Left forelimb (tissue), 1 donor: ENCODE measurements at regions not wholly inside any gene's neighbourhood (a gene's known extent, or its start where the extent isn't known, plus 50 kb on each side); places are given as distances from the start of the nearest gene placed in this dataset.
"Not testable (repeated sequence)": the region's sequence is repeated elsewhere in the genome, so short reads cannot be mapped to it uniquely, and the experiment has no call there.

ENCODE experiments used
- DNase-seq: peaks from one replicate; pipeline ENCODE4 v3.0.0-alpha.2; 2018; ENCODE audit warnings: low spot score

DNA sequence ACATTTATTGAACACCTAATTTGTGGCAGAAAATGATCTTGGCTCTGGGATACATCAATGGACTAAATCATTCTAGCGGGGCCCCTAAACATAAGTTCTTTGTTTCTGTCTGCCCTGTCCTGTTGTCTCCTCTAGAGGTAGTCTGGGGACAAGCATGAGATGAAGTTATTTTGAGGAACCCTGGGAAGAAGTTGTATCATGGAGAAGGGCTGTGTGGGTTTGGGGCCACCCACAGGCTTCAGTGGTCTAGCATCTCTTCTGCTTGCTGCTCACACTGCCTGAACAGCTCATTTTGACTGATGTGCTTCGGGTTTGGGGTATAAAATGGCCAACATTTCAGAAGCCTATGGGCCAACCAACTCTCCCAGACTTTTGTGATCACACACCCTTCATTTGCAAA is 50.3 kb upstream of the OSBPL11 start:
- no peak for DNase-seq

DNA sequence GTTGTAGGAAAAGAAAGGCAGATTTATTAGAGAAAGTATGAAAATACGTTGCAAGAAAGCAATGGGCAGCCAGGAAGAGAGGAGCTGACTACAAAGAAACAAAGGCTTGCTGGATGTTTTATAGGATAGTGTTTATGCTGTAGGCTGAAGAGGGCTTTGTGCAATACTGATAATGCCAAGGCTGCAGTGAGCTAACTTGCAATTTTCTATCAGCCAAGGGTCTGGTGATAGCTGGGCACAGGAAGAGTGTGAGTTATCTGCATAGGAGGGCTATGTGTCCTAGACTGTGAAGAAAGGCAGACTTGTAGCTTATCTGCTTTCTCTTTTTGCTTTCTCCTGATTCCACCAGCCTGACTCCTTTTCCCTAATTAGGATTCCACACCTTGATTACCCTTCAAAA is 51.3 kb upstream of the OSBPL11 start:
- no peak for DNase-seq

DNA sequence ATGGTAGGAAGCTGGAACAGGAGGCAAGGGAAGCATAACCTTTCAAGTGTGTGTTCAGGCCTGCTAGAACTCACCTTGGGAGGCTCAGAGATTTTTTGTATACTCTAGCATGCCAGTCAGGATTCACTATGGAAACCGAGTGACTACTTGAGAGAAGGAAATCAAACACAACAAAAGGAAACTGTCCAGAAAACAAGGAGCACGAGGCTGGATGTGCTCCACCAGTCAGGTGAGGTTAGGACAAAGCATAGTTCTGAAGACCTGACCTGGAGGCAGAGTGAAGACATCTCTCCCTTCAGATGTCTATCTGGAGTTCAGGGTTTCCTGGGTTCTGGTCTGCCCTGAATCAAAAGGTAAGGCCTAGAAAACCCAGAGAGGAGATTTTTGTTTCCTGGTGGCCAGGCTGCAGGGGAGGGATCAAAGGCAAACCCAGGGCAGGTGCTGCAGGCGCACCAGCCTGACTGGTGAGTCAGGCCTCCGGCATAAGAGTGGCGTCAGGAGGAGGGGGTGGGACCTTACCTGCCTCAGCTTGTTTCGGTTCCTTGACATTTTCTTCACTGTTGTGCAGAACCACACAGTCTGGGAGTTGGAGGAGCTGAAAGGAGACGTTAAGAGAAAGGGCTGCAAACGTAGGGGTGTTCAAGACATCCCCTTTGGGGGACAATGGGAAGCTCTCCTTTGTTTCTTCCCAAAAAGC is 52.2 kb upstream of the OSBPL11 start:
- DNase-seq = no peak

DNA sequence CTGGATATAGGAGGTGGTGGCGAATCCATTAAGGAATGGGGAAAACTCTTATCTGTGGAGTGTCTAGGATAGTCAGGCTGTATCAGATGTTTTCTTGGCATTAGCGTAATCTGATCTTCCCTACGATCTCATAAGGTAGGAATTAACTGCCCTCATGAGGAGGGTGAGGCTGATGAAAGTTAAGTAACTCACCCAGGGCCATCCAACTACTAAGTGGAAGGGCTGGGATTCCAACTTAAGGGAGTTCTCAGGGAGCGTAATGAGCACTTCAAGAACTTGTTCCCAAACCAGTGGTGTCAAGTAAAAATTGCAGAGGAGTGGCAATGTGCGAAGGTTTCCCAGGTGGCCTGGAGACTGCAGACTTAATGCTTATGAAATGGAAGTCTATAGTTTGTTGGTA is 55.9 kb upstream of the OSBPL11 start:
- no peak for DNase-seq

DNA sequence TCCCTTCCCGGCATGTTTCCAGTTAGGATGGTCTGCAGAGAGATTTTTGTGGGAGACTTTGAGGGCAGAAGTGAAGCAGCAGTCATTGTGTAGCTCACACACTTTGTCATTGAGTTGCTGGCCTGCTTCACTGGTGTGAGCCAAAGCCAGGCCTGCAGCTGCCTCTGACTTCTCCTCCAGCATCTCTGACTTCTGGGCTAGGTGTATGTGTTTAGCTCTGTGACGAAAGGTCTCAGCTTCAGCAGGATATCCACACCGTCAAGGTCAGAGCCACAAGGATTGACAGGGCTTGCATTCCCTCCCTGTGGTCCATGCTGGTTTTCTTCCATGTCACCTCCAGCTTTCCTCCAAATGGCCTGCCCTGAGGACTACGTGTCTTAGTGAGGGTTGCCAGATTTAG is 57.1 kb upstream of the OSBPL11 start:
- DNase-seq = no peak

DNA sequence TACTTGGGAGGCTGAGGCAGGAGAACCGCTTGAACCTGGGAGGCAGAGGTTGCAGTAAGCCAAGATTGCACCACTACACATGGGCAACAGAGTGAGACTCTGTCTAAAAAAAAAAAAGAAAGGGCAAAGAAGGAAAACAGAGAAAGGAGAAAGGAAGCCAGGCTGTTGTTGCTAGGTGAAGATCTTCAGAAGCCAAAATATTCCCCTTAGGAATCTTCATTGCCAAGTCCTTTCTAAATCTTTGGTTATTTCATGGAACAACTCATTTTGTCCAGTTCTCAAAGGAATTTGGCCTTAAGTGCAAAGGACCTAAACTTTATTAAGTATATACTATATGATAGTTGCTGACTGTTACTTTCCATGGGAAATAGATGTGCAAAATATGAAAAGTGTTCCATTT is 59.2 kb upstream of the OSBPL11 start:
- no peak for DNase-seq

DNA sequence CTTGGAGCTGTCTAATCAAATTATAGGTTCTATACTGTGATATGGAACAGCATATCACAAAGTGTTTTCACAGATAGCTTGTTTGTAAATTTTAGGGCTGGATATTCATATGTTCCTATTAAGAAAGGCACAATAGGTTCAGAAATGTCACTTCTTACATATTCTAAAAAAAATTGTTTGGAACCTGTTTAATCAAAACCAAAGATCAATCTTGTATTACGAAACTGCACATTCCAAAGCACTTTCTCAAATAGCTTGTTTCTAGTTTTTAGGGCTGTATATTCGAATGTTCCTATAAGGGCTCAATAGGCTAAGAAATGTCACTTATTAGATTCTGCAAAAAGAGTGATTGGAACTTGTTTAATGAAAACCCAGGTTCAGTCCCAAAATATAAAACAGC is 67.4 kb upstream of the OSBPL11 start:
- DNase-seq = no peak

DNA sequence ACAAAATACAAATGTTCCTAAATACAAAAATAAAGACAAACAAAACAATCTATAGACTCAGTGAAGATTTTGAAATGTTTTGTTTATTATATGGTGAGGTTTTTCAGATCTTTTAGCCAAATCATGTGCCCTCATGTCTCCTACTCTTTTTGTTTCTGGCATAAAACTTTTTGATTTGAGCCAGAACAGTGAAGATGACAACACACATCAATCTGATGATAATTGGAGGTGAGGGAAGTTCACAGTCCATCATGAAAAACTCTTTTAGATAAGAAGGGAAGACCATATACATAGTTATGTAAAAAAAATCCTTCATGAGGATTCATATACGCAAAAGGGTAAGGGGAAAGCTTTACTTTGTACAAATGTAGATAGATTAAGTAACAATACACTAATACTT is 75.1 kb upstream of the OSBPL11 start:
- DNase-seq = no peak

DNA sequence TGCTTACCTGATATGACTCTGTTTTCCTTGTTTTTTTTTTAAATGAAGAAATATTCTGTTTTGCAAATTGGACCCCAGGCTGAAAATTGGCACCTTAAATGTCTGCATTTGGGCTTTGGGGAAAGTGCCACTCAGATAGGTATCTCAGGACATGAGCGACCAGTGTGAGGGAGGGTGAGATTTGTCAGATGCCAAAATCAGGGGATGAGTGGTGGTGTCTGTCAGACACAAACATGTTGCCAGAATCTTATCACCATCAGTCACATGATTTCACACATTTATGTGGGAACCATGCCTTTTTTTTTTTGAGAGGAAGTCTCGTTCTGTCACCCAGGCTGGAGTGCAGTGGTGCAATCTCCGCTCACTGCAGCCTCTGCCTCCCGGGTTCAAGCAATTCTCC is 75.6 kb upstream of the OSBPL11 start:
- no peak for DNase-seq

DNA sequence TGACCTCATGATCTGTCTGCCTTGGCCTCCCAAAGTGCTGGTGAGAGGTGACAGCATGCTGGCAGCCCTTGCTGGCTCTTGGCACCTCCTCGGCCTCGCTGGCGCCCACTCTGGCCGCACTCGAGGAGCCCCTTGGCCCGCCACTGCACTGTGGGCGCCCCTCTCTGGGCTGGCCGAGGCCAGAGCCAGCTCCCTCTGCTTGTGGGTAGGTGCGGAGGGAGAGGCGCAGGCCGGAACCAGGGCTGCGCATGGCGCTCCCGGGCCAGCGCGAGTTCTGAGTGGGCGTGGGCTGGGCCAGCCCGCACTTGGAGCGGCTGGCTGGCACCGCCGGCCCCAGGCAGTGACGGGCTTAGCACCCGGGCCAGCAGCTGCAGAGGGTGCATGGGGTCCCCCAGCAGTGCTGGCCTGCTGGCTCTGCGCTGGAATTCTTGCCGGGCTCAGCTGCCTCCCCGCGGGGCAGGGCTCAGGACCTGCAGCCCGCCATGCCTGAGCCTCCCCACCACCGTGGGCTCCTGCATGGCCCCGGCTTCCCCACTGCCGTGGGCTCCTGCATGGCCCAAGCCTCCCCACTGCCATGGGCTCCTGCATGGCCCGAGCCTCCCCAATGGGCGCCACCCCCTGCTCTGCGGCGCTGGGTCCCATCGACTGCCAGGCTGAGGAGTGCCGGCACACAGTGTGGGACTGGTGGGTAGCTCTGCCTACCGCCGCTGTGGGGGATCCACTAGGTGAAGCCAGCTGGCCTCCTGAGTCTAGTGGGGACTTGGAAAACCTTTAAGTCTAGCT is 76.4 kb upstream of the OSBPL11 start:
- DNase-seq = no peak

DNA sequence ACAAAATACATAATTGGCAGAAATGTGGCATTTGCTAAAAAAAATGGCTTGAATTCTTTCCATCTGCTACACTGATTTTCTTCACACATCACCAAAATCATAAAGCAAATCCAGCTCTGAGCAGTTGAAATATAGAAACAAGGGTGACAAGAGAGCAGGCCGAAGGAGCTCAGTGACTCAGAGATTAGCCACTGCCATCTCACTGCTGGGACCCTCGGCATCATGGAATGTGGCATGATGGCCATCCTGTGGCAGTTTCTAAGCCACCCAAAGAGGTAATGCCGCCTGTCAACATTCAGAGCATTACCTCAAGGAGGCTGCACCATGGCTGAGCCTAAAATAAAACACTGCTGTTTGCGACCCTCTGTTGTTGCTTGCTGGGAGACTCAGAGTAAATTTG is 80.5 kb upstream of the OSBPL11 start:
- no peak for DNase-seq

DNA sequence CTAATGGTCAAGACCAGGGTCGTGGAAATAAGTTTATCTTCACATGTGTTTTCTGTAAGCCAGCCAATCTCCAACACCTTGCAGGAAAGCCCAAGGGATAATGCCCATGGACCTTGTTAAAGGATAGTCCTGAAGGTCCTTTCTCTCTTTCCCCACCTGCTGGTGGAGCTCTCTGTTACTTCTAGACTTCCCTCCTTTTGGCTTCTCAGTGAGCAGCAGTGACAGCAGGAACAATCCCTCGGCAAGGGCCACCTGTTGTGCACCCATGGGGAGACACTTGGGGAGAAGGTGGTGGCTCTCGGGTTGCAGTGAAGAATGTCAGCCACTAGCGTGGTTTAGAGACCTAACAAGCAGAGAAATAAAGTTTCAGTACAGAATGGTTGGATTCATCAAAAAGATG is 84.0 kb upstream of the OSBPL11 start:
- DNase-seq = no peak

DNA sequence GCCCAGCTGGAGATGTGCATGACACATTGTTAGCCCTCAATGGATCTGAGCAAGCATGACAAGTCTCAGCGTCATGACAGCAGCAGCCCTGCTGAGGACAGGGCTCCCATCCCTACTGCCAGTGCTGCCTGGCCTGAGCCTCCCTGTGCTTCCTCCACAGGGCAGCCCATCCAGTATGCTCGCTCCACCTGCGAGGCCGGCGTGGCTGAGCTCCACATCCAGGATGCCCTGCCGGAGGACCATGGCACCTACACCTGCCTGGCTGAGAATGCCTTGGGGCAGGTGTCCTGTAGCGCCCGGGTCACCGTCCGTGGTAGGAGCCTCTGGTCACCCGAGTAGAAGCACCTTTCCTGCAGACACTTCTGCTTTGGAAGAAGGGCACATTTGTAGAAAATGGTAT is 85.8 kb upstream of the OSBPL11 start:
- no peak for DNase-seq

DNA sequence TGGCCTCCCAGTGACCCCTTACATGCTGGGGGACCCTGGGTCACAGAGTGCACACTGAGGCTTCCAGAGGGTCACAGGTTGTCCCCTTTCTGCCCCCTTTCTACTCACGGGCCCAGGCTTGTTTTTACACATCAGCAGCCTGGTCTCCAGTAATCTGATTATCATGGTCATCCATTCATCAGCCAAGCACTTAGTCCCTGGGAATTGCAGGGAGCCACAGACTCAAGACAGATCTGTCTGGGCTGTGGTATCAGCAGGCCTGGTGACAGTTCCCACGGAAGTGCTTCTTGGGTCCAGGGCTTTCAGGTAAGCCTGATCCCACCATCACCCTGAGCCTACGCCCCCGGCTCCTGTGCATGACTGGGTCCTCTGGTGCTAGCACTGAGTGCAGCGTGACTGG is 86.6 kb upstream of the OSBPL11 start:
- DNase-seq = not testable (repeated sequence)

DNA sequence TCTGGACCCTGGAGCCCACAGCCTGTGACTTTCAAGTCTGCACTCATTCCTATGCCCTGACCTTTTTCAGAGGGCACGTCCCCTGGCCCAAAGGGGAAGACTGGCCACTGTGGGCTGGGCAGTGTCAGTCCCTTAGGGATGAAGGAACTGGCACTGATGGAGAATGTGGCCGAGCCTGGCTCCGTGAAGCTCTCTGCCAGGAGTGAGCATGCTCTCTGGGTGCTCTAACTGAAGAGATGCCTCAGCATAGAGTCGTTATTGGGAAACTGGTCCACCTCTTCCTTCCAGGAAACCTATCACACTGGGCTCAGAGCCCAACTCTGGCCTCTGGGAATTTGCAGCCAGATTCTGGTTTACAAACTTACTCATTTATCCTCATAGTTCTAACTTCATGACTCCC is 87.3 kb upstream of the OSBPL11 start:
- not testable (repeated sequence) for DNase-seq

DNA sequence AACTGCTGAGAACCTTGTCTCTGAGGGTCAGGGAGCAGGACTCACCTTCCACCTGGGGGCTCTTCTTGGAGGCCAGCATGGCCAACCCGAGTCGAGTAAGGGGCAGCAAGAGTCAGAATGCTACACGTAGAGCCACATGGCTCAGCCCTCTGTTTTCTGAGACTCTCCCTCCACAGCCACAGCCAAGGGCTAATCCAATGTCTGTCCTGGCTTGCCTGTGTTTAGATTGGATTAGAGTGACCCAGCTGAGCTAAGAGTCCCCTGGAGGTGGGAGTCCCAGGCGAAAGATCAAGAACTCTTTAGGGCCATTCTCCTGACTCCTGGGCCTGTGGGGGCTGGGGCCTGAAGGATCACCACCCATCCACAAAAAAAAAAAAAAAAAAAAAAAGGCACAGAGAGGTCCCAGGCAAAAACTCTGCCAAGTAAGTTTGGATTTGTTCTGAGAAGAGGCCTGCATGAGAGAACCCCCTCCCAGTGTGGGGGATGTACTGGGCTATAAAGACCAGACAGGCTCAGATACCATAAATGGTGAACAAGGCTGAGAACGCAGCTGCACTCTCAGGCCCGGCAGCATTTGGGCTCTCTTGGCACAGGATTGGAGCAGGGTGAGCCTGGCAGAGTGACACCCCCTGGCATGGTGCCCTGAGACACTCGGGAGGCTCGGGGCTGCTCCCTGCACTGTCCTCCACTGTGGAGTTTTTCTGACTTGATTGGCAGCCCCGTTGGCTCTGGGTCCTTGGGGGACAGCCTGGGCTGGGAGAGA is 88.0 kb upstream of the OSBPL11 start:
- DNase-seq = no peak

DNA sequence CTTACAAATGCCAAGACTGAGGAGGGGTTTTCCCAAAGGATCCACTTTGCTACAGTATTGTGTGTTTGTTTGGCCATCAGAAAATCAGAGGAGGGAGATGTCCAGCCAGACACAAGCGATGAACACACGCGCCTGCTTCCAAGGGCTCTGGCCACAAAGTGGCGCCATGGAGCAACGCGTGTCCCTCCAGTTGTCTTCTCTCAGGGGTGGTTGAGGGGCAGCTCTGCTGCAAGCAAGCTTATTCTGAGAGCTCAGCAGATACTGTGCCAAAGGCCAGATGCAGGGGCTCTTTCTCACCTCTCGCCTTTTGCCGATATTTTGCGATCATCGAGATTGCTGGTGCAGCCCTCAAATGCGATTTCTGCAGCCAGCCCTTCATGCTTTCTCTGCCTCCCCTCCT is 88.9 kb upstream of the OSBPL11 start:
- DNase-seq = no peak

DNA sequence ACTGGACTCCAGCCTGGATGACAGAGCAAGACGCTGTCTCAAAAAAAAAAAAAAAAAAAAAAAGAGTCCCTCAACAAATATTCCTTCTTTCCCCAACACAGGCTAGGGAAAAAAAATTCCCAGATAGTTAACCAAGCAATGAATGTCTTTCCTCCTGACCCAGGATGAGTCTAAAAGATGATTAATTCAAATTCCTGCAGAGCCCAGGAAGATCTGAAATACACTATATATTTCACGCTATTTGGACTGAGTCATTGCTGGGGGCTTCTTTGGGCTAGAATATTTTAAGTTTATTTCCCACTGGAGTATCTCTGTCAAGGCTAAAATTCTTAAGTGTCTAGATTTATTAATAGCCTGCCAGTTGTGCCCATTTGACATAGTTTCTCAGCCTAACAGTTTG is 90.4 kb upstream of the OSBPL11 start:
- not testable (repeated sequence) for DNase-seq

DNA sequence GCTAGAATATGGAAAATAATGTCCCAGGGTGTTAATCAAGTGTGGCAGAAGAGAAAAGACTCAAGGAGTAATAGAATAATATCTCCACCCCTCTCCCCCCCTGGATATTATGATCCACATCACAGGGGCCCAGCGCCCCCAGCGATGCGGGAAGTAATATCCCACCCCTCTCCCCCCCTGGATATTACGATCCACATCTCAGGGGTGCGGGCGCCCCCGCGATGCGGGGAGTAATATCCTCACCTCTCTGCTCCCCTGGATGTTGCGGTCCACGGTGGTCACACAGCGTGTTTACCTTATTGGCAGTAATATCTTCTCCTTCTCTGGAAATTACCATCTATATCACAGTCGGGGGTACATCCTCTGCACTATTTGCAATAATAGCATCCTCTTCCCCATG is 97.1 kb upstream of the OSBPL11 start:
- DNase-seq = no peak

DNA sequence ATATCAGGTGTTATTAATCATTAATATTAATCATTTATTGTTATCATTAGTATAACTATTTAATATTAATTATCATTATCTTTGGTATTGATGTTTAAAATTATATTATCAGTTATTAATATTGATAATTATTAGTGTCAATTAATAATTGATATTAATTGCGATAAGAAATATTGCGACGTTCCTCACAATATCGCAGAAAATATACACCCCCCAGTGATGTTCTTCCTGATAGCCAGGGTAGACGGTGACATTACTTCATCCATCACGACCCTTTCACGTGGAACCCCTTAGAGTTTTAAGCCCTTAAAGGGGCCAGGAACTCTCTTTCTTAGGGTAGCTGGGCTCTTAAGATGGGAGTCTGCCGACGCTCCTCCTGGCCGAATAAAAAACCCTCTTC is 98.6 kb upstream of the OSBPL11 start:
- no peak for DNase-seq

DNA sequence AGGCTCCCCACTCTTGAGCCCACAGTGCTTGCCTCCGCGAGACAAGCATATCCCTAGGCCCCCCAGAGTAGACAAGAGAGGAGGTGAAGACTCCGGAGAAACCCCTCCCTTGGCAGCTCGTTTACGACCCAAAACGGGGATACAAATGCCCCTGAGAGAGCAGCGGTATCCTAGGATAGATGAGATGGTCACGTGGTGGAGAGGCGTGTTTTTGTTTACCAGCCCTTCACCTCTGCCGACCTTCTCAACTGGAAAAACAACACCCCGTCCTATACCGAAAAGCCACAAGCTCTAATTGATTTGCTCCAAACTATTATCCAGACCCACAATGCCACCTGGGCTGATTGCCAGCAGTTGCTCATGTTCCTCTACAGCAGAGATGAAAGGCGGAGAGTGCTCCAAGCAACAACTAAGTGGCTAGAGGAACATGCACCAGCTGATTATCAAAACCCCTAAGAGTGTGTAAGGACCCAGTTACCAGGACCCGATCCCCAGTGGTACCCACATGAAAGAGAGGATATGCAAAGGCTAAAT is 99.5 kb upstream of the OSBPL11 start:
- DNase-seq = no peak

DNA sequence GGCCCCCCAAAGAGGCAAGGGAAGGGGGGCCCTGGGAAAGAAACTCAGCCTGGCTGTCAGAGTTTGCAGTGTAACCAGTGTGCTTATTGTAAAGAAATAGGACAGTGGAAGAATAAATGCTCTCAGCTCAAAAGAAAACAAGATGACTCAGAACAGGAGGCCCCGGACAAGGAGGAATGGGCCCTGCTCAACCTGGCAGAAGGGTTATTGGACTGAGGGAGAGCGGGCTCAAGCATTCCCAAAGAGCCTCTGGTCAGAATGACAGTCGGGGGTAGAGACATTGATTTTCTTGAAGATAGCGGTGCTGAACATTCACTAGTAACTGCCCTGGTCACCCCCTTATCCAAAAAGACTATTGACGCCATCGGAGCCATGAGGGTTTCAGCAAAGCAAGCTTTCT is 100.4 kb upstream of the OSBPL11 start:
- DNase-seq = no peak

DNA sequence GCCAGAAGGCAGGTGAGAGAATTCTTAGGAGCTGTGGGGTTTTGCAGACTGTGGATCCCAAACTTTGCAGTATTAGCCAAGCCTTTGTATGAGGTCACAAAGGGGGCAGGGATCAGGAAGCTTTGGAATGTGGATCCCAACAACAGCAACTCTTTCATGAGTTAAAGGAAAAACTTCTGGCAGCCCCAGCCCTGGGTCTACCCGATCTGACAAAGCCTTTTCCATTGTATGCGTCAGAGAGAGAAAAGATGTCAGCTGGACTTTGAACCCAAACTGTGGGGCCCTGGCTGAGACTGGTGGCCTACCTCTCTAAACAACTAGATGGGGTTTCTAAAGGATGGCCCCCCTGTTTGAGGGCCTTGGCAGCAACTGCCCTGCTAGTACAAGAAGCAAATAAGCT is 101.8 kb upstream of the OSBPL11 start:
- not testable (repeated sequence) for DNase-seq
